Small intestine (tissue), 7 donors: ENCODE measurements at regions not wholly inside any gene's neighbourhood (a gene's known extent, or its start where the extent isn't known, plus 50 kb on each side); places are given as distances from the start of the nearest gene placed in this dataset.

Experiments
- DNase-seq, 2 donors: peaks; one replicate each; pipeline versions ENCODE4 v3.0.0 to v3.0.0-alpha.2; 2013
- FAIRE-seq: peaks from 2 replicates; lab custom pipeline; 2012; peaks lifted over from hg19 to GRCh38; lab: Jason Lieb, UNC
- H3K27ac ChIP-seq, 3 donors: one replicate each; pipeline ENCODE4 v1.5.1; 2013; ENCODE audit warnings: low read length in 2 of 3, mild to moderate bottlenecking in 2 of 3, control low read depth in 1 of 3, inconsistent platforms in 1 of 3, low read depth in 1 of 3, moderate library complexity in 1 of 3
- H3K27me3 ChIP-seq, 3 donors: one replicate each; pipeline ENCODE4 v1.6.1; 2013; ENCODE audit warnings: low read length in 3 of 3, inconsistent platforms in 1 of 3; ENCODE audit not compliant: control insufficient read depth in 3 of 3, insufficient read depth in 3 of 3
- H3K36me3 ChIP-seq, 3 donors: one replicate each; pipeline ENCODE4 v1.6.1; 2013; ENCODE audit warnings: low read length in 3 of 3, inconsistent platforms in 1 of 3, low read depth in 1 of 3, mild to moderate bottlenecking in 1 of 3, moderate library complexity in 1 of 3; ENCODE audit not compliant: control insufficient read depth in 3 of 3, insufficient read depth in 2 of 3
- H3K4me1 ChIP-seq, 3 donors: one replicate each; pipeline ENCODE4 v1.6.1; 2013; ENCODE audit warnings: low read length in 2 of 3, inconsistent platforms in 1 of 3, low read depth in 1 of 3, mild to moderate bottlenecking in 1 of 3, moderate library complexity in 1 of 3; ENCODE audit not compliant: control insufficient read depth in 3 of 3, insufficient read depth in 2 of 3
- H3K4me3 ChIP-seq, 3 donors: one replicate each; pipeline ENCODE4 v1.5.1; 2013; ENCODE audit warnings: low read length in 3 of 3, control low read depth in 1 of 3, inconsistent platforms in 1 of 3, low read depth in 1 of 3, mild to moderate bottlenecking in 1 of 3, moderate library complexity in 1 of 3
- H3K9me3 ChIP-seq, 2 donors: one replicate each; pipeline ENCODE4 v1.6.1; 2013; ENCODE audit warnings: low read depth in 1 of 2, low read length in 1 of 2; ENCODE audit not compliant: control insufficient read depth in 2 of 2, insufficient read depth in 1 of 2
- WGBS, 3 donors: extraction: QIAGEN DNeasy Blood & Tissue Kit; methylation state at CpG; one replicate each; pipeline ENCODE4 v1.1.7; 2013; 5-methylcytosine and 5-hydroxymethylcytosine counted together
- donor health status: healthy with polysubstance abuse.
- donor health status: control.
- donor health status: control.
- donor health status: Bipolar disorder and iron deficiency.
- donor health status: healthy.

DNA sequence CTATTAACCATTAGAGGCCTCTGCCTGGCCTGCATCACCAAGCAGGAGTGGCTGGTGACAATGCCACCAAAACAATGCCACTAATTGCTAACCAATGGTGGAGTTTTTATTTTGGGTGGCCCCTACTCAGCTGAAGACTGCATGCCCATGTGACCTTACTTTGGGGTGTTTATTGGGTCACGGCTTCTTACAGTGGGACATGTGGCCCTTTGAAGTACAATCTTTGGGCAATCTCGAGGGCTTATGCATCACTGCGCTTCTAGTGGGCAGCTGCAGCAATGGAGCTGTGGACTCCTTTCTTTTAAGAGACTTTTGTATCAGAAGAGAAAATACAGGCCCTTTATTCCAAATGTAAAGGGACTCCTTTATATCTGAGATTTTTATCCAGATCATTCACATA lies 85.7 kb downstream of the IGLL5 start:
- no peaks in the 10 kb centered on the region for H3K9me3 ChIP-seq
- FAIRE-seq (no peak), DNase-seq (no peak)
- no peaks in the 10 kb centered on the region for H3K27me3 ChIP-seq
- 86 to 94% (median 89%) methylated on average over 3 of the region's 3 CpGs for WGBS, 3 donors
- H3K4me1 ChIP-seq = no peaks in the 10 kb centered on the region
- H3K4me3 ChIP-seq = no peak overlapping the region
- no peak overlapping the region for H3K27ac ChIP-seq
- no peaks in the 10 kb centered on the region for H3K36me3 ChIP-seq

DNA sequence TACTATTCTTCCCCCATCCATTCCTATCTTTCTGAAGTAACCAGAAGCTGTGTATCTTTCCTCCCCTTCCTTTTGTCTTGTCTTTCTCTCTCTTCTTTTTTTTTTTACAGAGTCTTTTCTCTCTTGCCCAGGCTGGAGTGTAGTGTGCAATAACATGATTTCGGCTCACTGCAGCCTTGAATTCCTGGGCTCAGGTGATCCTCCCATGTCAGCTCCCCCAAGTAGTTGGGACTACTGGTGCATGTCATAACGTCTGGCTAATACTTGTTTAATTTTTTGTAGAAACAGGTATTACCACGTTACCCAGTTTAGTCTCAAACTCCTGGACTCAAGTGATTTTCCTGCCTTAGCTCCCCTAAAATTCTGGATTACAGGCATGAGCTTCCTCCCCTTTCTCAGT lies 86.5 kb downstream of the IGLL5 start:
- no peak for DNase-seq
- FAIRE-seq = no peak
- WGBS, 3 donors = 62 to 65% (median 64%) methylated on average over 3 of the region's 3 CpGs
- H3K4me1 ChIP-seq = no peaks in the 10 kb centered on the region
- no peak overlapping the region for H3K27ac ChIP-seq
- H3K4me3 ChIP-seq = no peak overlapping the region
- peaks cover 0 to 4% of the 10 kb centered on the region in 2 donors for H3K9me3 ChIP-seq
- H3K36me3 ChIP-seq = no peaks in the 10 kb centered on the region
- H3K27me3 ChIP-seq = no peaks in the 10 kb centered on the region

DNA sequence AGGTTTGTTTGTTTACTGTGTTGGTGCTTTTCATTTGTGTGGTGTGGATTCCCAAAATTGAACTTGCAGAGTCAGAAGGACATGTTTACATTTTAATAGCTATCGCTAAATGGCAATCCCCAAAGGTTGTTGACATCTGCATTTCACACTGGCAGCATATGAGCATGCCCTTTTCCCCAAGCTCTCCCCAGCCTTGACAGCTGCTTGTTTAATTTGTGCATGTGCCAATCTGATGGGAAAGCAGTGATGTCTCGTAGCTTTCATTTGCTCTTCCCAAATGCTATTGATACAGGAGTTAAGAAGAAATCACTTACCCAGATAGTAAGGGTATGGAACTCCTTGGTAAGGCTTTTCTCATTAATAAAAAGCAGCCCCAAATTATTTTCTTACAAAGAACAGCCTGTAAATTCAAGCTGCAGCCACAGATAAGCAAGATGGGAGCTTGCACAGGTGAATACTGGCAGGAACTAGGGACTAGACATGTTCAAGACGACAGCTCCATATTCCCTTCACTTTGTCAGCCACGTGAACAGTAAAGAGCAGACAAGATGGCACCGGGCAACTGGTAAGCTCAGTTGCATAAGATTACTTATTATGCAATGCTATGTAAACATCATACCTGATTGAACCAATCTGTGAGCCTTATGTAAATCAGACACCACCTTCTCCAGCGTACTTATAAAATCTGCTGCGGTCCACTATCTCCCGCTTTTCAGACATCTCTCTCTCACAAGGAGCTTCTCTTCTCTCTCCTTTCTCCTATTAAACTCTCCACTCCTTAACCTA lies 87.4 kb downstream of the IGLL5 start:
- no peak for DNase-seq
- peaks cover 0 to 4% of the 10 kb centered on the region in 2 donors for H3K9me3 ChIP-seq
- no peak overlapping the region for H3K4me3 ChIP-seq
- no peaks in the 10 kb centered on the region for H3K27me3 ChIP-seq
- no peaks in the 10 kb centered on the region for H3K4me1 ChIP-seq
- H3K27ac ChIP-seq = no peak overlapping the region
- no peaks in the 10 kb centered on the region for H3K36me3 ChIP-seq
- WGBS, 3 donors = 52 to 76% (median 66%) methylated on average over 8 of the region's 8 CpGs
- FAIRE-seq = no peak

DNA sequence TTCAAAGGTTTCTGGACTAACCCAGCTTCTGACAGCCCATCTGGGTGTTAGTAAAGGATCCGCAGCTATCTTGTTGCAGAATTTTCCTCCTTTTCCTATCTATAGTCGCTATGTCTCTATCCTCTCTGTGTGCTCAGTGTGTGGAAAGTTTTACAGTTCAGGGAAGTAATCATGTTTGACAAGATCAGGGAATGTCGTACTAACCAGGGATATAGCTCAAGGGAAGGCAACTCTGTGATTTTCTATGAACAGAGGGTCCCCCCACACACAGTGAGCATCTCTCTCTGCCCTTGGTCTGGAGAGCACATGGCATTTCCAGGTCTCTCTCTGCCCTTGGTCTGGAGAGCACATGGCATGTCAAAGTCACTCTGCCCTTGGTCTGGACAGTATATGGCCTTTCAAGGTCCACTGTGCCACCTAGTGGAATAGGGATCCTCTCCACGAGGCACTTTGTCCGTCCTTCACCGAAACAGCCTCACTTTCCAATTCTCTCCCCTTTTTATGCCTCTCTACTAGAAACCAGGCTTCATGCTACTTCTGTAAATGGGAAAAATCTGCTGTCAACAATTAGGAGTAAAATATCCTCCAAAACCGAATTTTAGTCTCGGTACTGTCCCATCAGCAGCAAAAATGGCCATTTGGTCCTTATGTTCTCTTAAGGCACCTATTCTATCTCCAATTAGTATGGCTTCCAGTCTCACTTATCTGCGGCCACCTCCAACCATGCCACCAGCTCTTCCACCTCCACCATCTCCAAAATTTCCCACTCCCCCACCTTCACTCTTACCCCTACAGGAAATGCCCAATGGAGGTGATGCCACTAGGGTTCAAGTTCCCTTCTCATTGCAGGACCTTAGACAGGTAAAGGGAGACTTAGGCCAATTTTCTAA lies 88.7 kb downstream of the IGLL5 start:
- peaks cover 0 to 7% of the 10 kb centered on the region in 2 donors for H3K9me3 ChIP-seq
- H3K36me3 ChIP-seq = no peaks in the 10 kb centered on the region
- no peak for DNase-seq
- no peak for FAIRE-seq
- 72 to 82% (median 80%) methylated on average over 9 of the region's 9 CpGs for WGBS, 3 donors
- no peak overlapping the region for H3K4me3 ChIP-seq
- no peak overlapping the region for H3K27ac ChIP-seq
- no peaks in the 10 kb centered on the region for H3K4me1 ChIP-seq
- no peaks in the 10 kb centered on the region for H3K27me3 ChIP-seq

GRCh38 chr22:22977479-22978200 lies 90.0 kb downstream of the IGLL5 start:
- no peak for DNase-seq

GRCh38 chr22:22978637-22979036 lies 91.0 kb downstream of the IGLL5 start:
- DNase-seq = no peak
- Histone ChIP-seq H3K4me1 (no peaks in the 10 kb centered on the region), H3K4me3 (no peak overlapping the region), H3K27ac (no peak overlapping the region), H3K9me3 (peaks cover 0 to 7% of the 10 kb centered on the region in 2 donors), H3K27me3 (no peaks in the 10 kb centered on the region), H3K36me3 (no peaks in the 10 kb centered on the region)
- FAIRE-seq = no peak

More at GRCh38 chr22:22977479-22978200, 90.0 kb downstream of the IGLL5 start:
- H3K4me3 ChIP-seq = no peak overlapping the region
- H3K27me3 ChIP-seq = no peaks in the 10 kb centered on the region
- peaks cover 0 to 7% of the 10 kb centered on the region in 2 donors for H3K9me3 ChIP-seq
- H3K27ac ChIP-seq = no peak overlapping the region
- H3K4me1 ChIP-seq = no peaks in the 10 kb centered on the region
- 51 to 95% (median 86%) methylated on average over 2 of the region's 2 CpGs for WGBS, 3 donors
- no peak for FAIRE-seq
- no peaks in the 10 kb centered on the region for H3K36me3 ChIP-seq

DNA sequence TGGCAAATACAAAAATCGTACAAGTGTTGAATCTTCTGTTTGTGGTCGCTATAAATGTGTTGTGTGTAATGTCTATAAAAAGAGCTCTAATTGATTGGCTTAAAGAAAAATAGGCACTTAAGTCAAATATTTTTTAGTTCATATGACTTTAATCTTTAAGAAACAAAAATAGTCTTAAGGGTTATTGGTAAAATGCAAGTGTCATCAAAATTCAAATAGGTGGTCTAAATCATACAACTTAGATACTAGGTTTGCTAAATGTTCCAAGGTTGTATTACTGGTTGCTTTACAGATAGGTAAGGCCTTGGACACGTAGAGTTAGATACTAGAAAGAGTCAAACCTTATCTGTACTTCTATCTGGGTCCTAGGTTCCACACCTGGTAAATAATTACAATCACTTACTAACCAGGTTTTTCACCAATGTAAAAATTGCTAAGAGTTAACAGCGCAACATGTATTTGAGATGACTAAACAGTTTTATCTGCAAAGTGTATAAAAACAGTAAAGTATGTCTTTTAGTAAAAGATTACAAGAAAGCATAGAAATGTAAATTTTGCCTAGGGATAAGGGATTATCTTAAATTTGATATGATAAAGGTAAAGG lies 91.1 kb upstream of the GNAZ start:
- Histone ChIP-seq H3K27ac (no peak overlapping the region), H3K36me3 (no peaks in the 10 kb centered on the region), H3K27me3 (no peaks in the 10 kb centered on the region), H3K9me3 (peaks cover 0 to 7% of the 10 kb centered on the region in 2 donors), H3K4me3 (no peak overlapping the region), H3K4me1 (no peaks in the 10 kb centered on the region)
- WGBS, 3 donors = 56 to 74% (median 65%) methylated on average over 4 of the region's 4 CpGs
- FAIRE-seq = no peak
- DNase-seq = no peak

- Histone ChIP-seq H3K36me3 (no peaks in the 10 kb centered on the region), H3K27ac (no peak overlapping the region), H3K4me1 (no peaks in the 10 kb centered on the region), H3K4me3 (no peak overlapping the region), H3K9me3 (peaks cover 0 to 7% of the 10 kb centered on the region in 2 donors), H3K27me3 (no peaks in the 10 kb centered on the region)
- DNase-seq = no peak
- no peak for FAIRE-seq
- WGBS, 3 donors = 95 to 97% (median 96%) methylated on average over 1 of the region's 1 CpG
These were observed 90.4 kb upstream of the GNAZ start for GRCh38 chr22:22979954-22980353.
